ENCODE measurements at regions not wholly inside any gene's neighbourhood (a gene's known extent, or its start where the extent isn't known, plus 50 kb on each side); places are given as distances from the start of the nearest gene placed in this dataset.

DNA sequence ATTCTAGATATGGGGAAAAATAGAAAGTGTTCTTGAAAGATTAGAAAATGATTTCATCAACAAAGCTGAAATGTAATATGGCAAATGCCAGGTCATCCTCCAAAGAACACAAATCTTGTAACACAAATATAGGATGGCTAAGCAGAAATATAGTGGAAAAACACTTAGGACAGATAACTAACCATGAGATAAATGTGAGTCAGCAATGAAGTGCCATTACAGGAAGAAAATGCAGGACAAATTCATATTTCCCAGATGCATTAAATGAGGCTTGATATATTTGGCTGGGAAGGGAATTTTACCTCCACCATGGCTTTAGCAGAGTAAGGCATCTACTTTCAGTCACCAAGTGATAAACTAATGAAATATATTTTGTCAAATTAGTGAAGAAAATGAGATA, 92.8 kb upstream of the SEMA6D start:
- TF ChIP-seq, protein P1, sequence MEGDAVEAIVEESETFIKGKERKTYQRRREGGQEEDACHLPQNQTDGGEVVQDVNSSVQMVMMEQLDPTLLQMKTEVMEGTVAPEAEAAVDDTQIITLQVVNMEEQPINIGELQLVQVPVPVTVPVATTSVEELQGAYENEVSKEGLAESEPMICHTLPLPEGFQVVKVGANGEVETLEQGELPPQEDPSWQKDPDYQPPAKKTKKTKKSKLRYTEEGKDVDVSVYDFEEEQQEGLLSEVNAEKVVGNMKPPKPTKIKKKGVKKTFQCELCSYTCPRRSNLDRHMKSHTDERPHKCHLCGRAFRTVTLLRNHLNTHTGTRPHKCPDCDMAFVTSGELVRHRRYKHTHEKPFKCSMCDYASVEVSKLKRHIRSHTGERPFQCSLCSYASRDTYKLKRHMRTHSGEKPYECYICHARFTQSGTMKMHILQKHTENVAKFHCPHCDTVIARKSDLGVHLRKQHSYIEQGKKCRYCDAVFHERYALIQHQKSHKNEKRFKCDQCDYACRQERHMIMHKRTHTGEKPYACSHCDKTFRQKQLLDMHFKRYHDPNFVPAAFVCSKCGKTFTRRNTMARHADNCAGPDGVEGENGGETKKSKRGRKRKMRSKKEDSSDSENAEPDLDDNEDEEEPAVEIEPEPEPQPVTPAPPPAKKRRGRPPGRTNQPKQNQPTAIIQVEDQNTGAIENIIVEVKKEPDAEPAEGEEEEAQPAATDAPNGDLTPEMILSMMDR (IDR thresholded peaks at IDR 0.05; ENCODE audit: low read depth, low read length, missing input control) = no peak
- no peak for TF ChIP-seq GABPA (IDR thresholded peaks at IDR 0.05 in 1 of 2, conservative IDR thresholded peaks at IDR 0.05 in 1 of 2)
